Liver (tissue), 7 donors: ENCODE measurements at regions not wholly inside any gene's neighbourhood (a gene's known extent, or its start where the extent isn't known, plus 50 kb on each side); places are given as distances from the start of the nearest gene placed in this dataset.

Experiments
- DNase-seq: peaks from one replicate; pipeline ENCODE4 v3.0.0-alpha.2; 2017; ENCODE audit warnings: low spot score
- H3K27ac ChIP-seq, 2 donors: one replicate each; pipeline ENCODE4 v1.7.0; 2013; ENCODE audit warnings: inconsistent platforms in 2 of 2, low read length in 2 of 2, control low read depth in 1 of 2, low read depth in 1 of 2, mild to moderate bottlenecking in 1 of 2
- H3K27me3 ChIP-seq, 4 donors: one replicate each; pipeline versions ENCODE4 v1.6.1 to v1.7.0; 2013; ENCODE audit warnings: low read length in 3 of 4, inconsistent platforms in 1 of 4, mild to moderate bottlenecking in 1 of 4, moderate library complexity in 1 of 4; ENCODE audit not compliant: control insufficient read depth in 4 of 4, insufficient read depth in 4 of 4
- H3K36me3 ChIP-seq, 4 donors: one replicate each; pipeline versions ENCODE4 v1.6.1 to v1.7.0; 2013; ENCODE audit warnings: low read length in 3 of 4, mild to moderate bottlenecking in 3 of 4, low read depth in 1 of 4, moderate library complexity in 1 of 4; ENCODE audit not compliant: control insufficient read depth in 4 of 4, insufficient read depth in 3 of 4
- H3K4me1 ChIP-seq, 4 donors: one replicate each; pipeline versions ENCODE4 v1.6.1 to v1.7.0; 2013; ENCODE audit warnings: low read length in 3 of 4, mild to moderate bottlenecking in 3 of 4, moderate library complexity in 1 of 4; ENCODE audit not compliant: control insufficient read depth in 4 of 4, insufficient read depth in 4 of 4
- H3K4me3 ChIP-seq, 3 donors: one replicate each; pipeline versions ENCODE4 v1.6.1 to v1.7.0; 2013; ENCODE audit warnings: low read length in 3 of 3, control low read depth in 1 of 3, low read depth in 1 of 3, mild to moderate bottlenecking in 1 of 3
- H3K9ac ChIP-seq, 2 donors: one replicate each; pipeline ENCODE4 v1.7.0; 2013; ENCODE audit warnings: low read length in 2 of 2, mild to moderate bottlenecking in 2 of 2, moderate library complexity in 2 of 2, control low read depth in 1 of 2, low read depth in 1 of 2
- H3K9me3 ChIP-seq, 4 donors: one replicate each; pipeline versions ENCODE4 v1.6.1 to v1.7.0; 2013; ENCODE audit warnings: low read length in 3 of 4; ENCODE audit not compliant: control insufficient read depth in 4 of 4
- ATF3 ChIP-seq: IDR thresholded peaks from 2 replicates; pipeline ENCODE4 v1.6.1; 2016; ENCODE audit warnings: antibody characterized with exemption
- EGR1 ChIP-seq, 2 donors: IDR thresholded peaks; 2 replicates each; pipeline ENCODE4 v1.6.1; 2016 to 2018; ENCODE audit warnings: antibody characterized with exemption in 2 of 2, low read depth in 2 of 2
- FOXA1 ChIP-seq: IDR thresholded peaks from 2 replicates; pipeline ENCODE4 v1.6.1; 2016; ENCODE audit warnings: antibody characterized with exemption
- FOXA2 ChIP-seq: IDR thresholded peaks from 2 replicates; pipeline ENCODE4 v1.6.1; 2016; ENCODE audit warnings: antibody characterized with exemption
- GABPA ChIP-seq, 2 donors: IDR thresholded peaks in 1 of 2; conservative IDR thresholded peaks in 1 of 2; 2 replicates each; pipeline ENCODE4 v1.6.1; 2016; ENCODE audit warnings: antibody characterized with exemption in 2 of 2, mild to moderate bottlenecking in 1 of 2, moderate library complexity in 1 of 2
- HNF4A ChIP-seq, 2 donors: conservative IDR thresholded peaks; 2 replicates each; pipeline ENCODE4 v1.6.1; 2016; ENCODE audit warnings: antibody characterized with exemption in 2 of 2, mild to moderate bottlenecking in 2 of 2
- JUND ChIP-seq, 2 donors: IDR thresholded peaks; 2 replicates each; pipeline ENCODE4 v1.6.1; 2016; ENCODE audit warnings: antibody characterized with exemption in 2 of 2
- NR2F2 ChIP-seq: IDR thresholded peaks from 2 replicates; pipeline ENCODE4 v1.6.1; 2016; ENCODE audit warnings: antibody characterized with exemption
- RAD21 ChIP-seq, 2 donors: IDR thresholded peaks; 2 replicates each; pipeline ENCODE4 v1.6.1; 2016; ENCODE audit warnings: antibody characterized with exemption in 2 of 2, mild to moderate bottlenecking in 2 of 2
- REST ChIP-seq: IDR thresholded peaks from 2 replicates; pipeline ENCODE4 v1.6.1; 2016; ENCODE audit warnings: antibody characterized with exemption, mild to moderate bottlenecking
- RXRA ChIP-seq, 2 donors: IDR thresholded peaks; 2 replicates each; pipeline ENCODE4 v1.6.1; 2017 to 2018; ENCODE audit warnings: antibody characterized with exemption in 2 of 2, mild to moderate bottlenecking in 1 of 2
- SP1 ChIP-seq: IDR thresholded peaks from 2 replicates; pipeline ENCODE4 v1.6.1; 2018; ENCODE audit warnings: antibody characterized with exemption, mild to moderate bottlenecking
- TAF1 ChIP-seq: conservative IDR thresholded peaks from 2 replicates; pipeline ENCODE4 v1.6.1; 2016; ENCODE audit warnings: antibody characterized with exemption, mild to moderate bottlenecking
- YY1 ChIP-seq: IDR thresholded peaks from 2 replicates; pipeline ENCODE4 v1.6.1; 2016; ENCODE audit warnings: antibody characterized with exemption, mild to moderate bottlenecking
- WGBS: extraction: QIAGEN DNeasy Blood & Tissue Kit; methylation state at CpG from one replicate; pipeline ENCODE4 v1.1.7; 2013; 5-methylcytosine and 5-hydroxymethylcytosine counted together
- TF ChIP-seq, protein P1 (sequence below): IDR thresholded peaks from 2 replicates; pipeline ENCODE4 v1.6.1; 2016; ENCODE audit warnings: antibody characterized with exemption
- donor health status: healthy.
- donor health status: healthy.
- donor health status: healthy.
- donor health status: healthy.

GRCh38 chr4:59086410-59086809, 1976.2 kb upstream of the IGFBP7 start:
- H3K4me1 ChIP-seq: no peaks in the 10 kb centered on the region
- H3K36me3 ChIP-seq: no peaks in the 10 kb centered on the region
- no peak for DNase-seq
- H3K4me3 ChIP-seq: no peak overlapping the region
- no peak for TF ChIP-seq FOXA2
- TF ChIP-seq RAD21 (IDR thresholded peaks at IDR 0.05): no peak
- TF ChIP-seq TAF1: no peak
- TF ChIP-seq NR2F2: no peak
- TF ChIP-seq ATF3: no peak
- no peak for TF ChIP-seq JUND (IDR thresholded peaks at IDR 0.05)
- TF ChIP-seq FOXA1: no peak
- no peak for TF ChIP-seq YY1
- TF ChIP-seq EGR1 (IDR thresholded peaks at IDR 0.05; ENCODE audit: low read depth in 2 of 2): no peak
- no peak for TF ChIP-seq SP1
- no peak for TF ChIP-seq REST
- no peak for TF ChIP-seq HNF4A (conservative IDR thresholded peaks at IDR 0.05)
- H3K27ac ChIP-seq: no peak overlapping the region
- no peaks in the 10 kb centered on the region for H3K27me3 ChIP-seq
- WGBS: 82% methylated on average over 3 of the region's 3 CpGs
- no peak overlapping the region for H3K9ac ChIP-seq
- H3K9me3 ChIP-seq: no peaks in the 10 kb centered on the region

DNA sequence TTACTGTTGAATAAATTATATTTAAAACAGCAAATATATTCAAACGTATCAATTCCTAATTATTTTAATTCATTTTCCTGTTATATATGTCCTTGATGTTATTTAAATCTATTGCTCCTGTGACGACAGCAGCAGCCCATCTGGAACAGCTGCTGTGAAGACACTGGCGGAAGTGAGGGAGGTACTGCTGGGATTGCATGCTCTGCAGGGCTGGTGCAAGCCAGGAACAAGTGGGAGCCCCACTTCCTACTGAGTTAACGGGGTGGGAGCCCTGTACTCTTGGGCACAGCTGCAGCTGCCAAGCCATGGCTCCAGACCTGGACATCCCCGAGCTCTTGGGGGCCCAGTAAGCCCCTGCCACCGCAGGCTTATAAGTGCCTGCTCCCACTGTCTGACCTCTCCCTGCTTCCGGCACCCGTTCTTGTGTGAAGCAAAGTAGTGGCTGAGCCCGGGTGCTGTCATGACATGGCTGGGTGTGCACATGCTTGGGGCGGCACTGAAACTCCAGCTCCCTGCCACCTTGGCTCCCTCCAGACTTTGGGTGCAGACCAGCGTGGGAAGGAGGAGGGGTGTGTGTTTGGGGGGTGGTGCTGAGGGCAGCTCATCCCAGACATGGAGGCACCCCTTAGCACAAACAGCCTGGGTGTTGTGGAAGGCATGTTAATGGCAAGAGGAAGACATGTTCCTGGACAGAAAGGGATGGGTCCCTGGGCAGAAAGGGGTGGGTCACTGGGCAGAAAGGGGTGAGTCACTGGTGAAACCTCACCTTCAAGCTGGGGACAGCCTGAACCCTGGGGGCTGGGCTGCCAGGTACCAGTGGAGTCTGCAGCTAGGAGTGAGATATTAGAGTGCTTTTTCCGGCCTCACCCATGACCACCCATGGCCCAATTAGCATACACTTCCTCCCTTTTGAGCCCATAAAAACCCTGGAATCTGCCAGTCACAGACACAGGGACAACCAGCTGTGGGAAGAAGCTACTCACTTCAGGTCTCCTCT, 1981.3 kb upstream of the IGFBP7 start:
- H3K27ac ChIP-seq: no peak overlapping the region
- DNase-seq: no peak
- TF ChIP-seq JUND (IDR thresholded peaks at IDR 0.05): no peak
- no peaks in the 10 kb centered on the region for H3K4me1 ChIP-seq
- H3K4me3 ChIP-seq: no peak overlapping the region
- no peaks in the 10 kb centered on the region for H3K27me3 ChIP-seq
- H3K9me3 ChIP-seq: no peaks in the 10 kb centered on the region
- 75% methylated on average over 12 of the region's 12 CpGs for WGBS
- no peaks in the 10 kb centered on the region for H3K36me3 ChIP-seq
- H3K9ac ChIP-seq: no peak overlapping the region

GRCh38 chr4:59094505-59094904, 1984.3 kb upstream of the IGFBP7 start:
- Histone ChIP-seq H3K9ac (no peak overlapping the region), H3K36me3 (no peaks in the 10 kb centered on the region), H3K9me3 (no peaks in the 10 kb centered on the region), H3K27ac (no peak overlapping the region), H3K4me1 (no peaks in the 10 kb centered on the region), H3K27me3 (no peaks in the 10 kb centered on the region), H3K4me3 (no peak overlapping the region)
- DNase-seq: no peak
- TF ChIP-seq FOXA1: no peak
- no peak for TF ChIP-seq GABPA (IDR thresholded peaks at IDR 0.05 in 1 of 2, conservative IDR thresholded peaks at IDR 0.05 in 1 of 2)
- no peak for TF ChIP-seq JUND (IDR thresholded peaks at IDR 0.05)
- TF ChIP-seq, protein P1, sequence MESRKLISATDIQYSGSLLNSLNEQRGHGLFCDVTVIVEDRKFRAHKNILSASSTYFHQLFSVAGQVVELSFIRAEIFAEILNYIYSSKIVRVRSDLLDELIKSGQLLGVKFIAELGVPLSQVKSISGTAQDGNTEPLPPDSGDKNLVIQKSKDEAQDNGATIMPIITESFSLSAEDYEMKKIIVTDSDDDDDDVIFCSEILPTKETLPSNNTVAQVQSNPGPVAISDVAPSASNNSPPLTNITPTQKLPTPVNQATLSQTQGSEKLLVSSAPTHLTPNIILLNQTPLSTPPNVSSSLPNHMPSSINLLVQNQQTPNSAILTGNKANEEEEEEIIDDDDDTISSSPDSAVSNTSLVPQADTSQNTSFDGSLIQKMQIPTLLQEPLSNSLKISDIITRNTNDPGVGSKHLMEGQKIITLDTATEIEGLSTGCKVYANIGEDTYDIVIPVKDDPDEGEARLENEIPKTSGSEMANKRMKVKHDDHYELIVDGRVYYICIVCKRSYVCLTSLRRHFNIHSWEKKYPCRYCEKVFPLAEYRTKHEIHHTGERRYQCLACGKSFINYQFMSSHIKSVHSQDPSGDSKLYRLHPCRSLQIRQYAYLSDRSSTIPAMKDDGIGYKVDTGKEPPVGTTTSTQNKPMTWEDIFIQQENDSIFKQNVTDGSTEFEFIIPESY: no peak
- no peak for TF ChIP-seq RXRA (IDR thresholded peaks at IDR 0.05)
- no peak for TF ChIP-seq EGR1 (IDR thresholded peaks at IDR 0.05; ENCODE audit: low read depth in 2 of 2)
- no peak for TF ChIP-seq FOXA2
- TF ChIP-seq REST: no peak
- TF ChIP-seq TAF1: no peak
- TF ChIP-seq RAD21 (IDR thresholded peaks at IDR 0.05): no peak
- WGBS: 74% methylated on average over 4 of the region's 4 CpGs
